SK-N-SH (cell line): ENCODE measurements at regions not wholly inside any gene's neighbourhood (a gene's known extent, or its start where the extent isn't known, plus 50 kb on each side); places are given as distances from the start of the nearest gene placed in this dataset.

ENCODE experiments used
- CTCF ChIA-PET: fragments of 300-600, 350-600 bp; formaldehyde crosslinking; extraction: SDS; loops from one replicate; lab custom pipeline; 2021; lab: Yijun Ruan, JAX
- POLR2A ChIA-PET: fragments of 350-600 bp; sonication (Branson Sonifier 250); formaldehyde crosslinking; extraction: SDS; loops from one replicate; lab custom pipeline; 2020; ENCODE audit warnings: antibody characterized with exemption, inconsistent platforms; lab: Yijun Ruan, JAX
- DNase-seq: peaks from one replicate; pipeline ENCODE4 v3.0.0; 2012
- H2AFZ ChIP-seq: fragments of 200-600 bp; sonication (generic); 2 replicates; pipeline ENCODE4 v1.8.1; 2016; ENCODE audit warnings: antibody characterized with exemption, mild to moderate bottlenecking, low read depth
- H3F3A ChIP-seq: fragments of 200-600 bp; sonication (generic); replicated peaks from 2 replicates; pipeline ENCODE3; 2016; ENCODE audit warnings: antibody characterized with exemption, mild to moderate bottlenecking; ENCODE audit not compliant: insufficient read depth
- H3K27ac ChIP-seq, 2 experiments: fragments of 200-500 bp in 1 of 2; fragments of 200-600 bp in 1 of 2; sonication (Bioruptor generic) in 1 of 2; sonication (generic), shearing (Covaris generic) in 1 of 2; 2 replicates each; pipeline versions ENCODE4 v1.5.1 to v1.6.1; 2014 to 2016; ENCODE audit warnings: low read depth in 2 of 2, inconsistent platforms in 1 of 2, low read length in 1 of 2, mild to moderate bottlenecking in 1 of 2, mixed read lengths in 1 of 2
- H3K27me3 ChIP-seq: fragments of 200-600 bp; sonication (generic), shearing (Covaris generic); 2 replicates; pipeline ENCODE4 v1.6.1; 2016; ENCODE audit warnings: mixed run types; ENCODE audit not compliant: insufficient read depth
- H3K36me3 ChIP-seq, 2 experiments: fragments of 200-500 bp in 1 of 2; fragments of 200-600 bp in 1 of 2; sonication (Bioruptor generic) in 1 of 2; sonication (generic) in 1 of 2; replicated peaks in 1 of 2; 2 replicates each; pipeline versions ENCODE3 to v1.5.1; 2014 to 2016; ENCODE audit warnings: low read length in 1 of 2, mild to moderate bottlenecking in 1 of 2; ENCODE audit not compliant: insufficient read depth in 2 of 2, control insufficient read depth in 1 of 2
- H3K4me1 ChIP-seq, 2 experiments: fragments of 200-500 bp in 1 of 2; fragments of 200-600 bp in 1 of 2; sonication (Bioruptor generic) in 1 of 2; sonication (generic), shearing (Covaris generic) in 1 of 2; 2 replicates each; pipeline versions ENCODE4 v1.5.1 to v1.6.1; 2014 to 2016; ENCODE audit warnings: low read depth in 1 of 2, low read length in 1 of 2, mixed run types in 1 of 2; ENCODE audit not compliant: insufficient read depth in 2 of 2, control insufficient read depth in 1 of 2
- H3K4me2 ChIP-seq: fragments of 200-600 bp; sonication (generic), shearing (Covaris generic); 2 replicates; pipeline ENCODE4 v1.6.1; 2017; ENCODE audit warnings: mixed run types
- H3K4me3 ChIP-seq, 2 experiments: fragments of 200-500 bp in 1 of 2; fragments of 200-600 bp in 1 of 2; sonication (Bioruptor generic) in 1 of 2; sonication (generic), shearing (Covaris generic) in 1 of 2; 2 replicates each; pipeline versions ENCODE4 v1.5.1 to v1.8.1; 2014 to 2016; ENCODE audit warnings: low read depth in 2 of 2, inconsistent platforms in 1 of 2, low read length in 1 of 2, mild to moderate bottlenecking in 1 of 2, mixed read lengths in 1 of 2, moderate library complexity in 1 of 2
- H3K79me2 ChIP-seq: fragments of 200-600 bp; sonication (generic); 2 replicates; pipeline ENCODE4 v1.8.1; 2017; ENCODE audit warnings: mild to moderate bottlenecking; ENCODE audit not compliant: insufficient read depth
- H3K9ac ChIP-seq: fragments of 200-600 bp; sonication (generic); 2 replicates; pipeline ENCODE4 v1.6.1; 2017; ENCODE audit warnings: mixed run types
- H3K9me2 ChIP-seq: fragments of 200-600 bp; sonication (generic); 2 replicates; pipeline ENCODE4 v1.6.1; 2017; ENCODE audit warnings: mixed run types
- H3K9me3 ChIP-seq: fragments of 200-600 bp; sonication (generic); 2 replicates; pipeline ENCODE4 v1.6.1; 2017; ENCODE audit warnings: mixed run types, mild to moderate bottlenecking, moderate library complexity
- H4K20me1 ChIP-seq: fragments of 200-600 bp; sonication (generic); 2 replicates; pipeline ENCODE4 v1.6.1; 2017; ENCODE audit warnings: mild to moderate bottlenecking, mixed run types; ENCODE audit not compliant: insufficient read depth
- CHD2 ChIP-seq: fragments of 150-350 bp; IDR thresholded peaks from 2 replicates; pipeline ENCODE4 v1.6.1; 2018; ENCODE audit warnings: low read length; ENCODE audit not compliant: partially characterized antibody
- ELF1 ChIP-seq: IDR thresholded peaks from 2 replicates; pipeline ENCODE4 v1.4.0; 2012
- EP300 ChIP-seq, 2 experiments: IDR thresholded peaks; 2 replicates each; pipeline versions ENCODE4 v1.4.0 to v1.6.1; 2012; ENCODE audit warnings: borderline replicate concordance in 1 of 2, low read depth in 1 of 2, low read length in 1 of 2
- FOXJ3 ChIP-seq: sonication (generic); formaldehyde crosslinking; IDR thresholded peaks from 2 replicates; pipeline ENCODE4 v1.5.1; 2020; ENCODE audit warnings: mild to moderate bottlenecking, missing genetic modification reagents
- JUND ChIP-seq: IDR thresholded peaks from 2 replicates; pipeline ENCODE4 v1.4.0; 2012
- NFIC ChIP-seq: IDR thresholded peaks from 2 replicates; pipeline ENCODE4 v1.4.0; 2012; ENCODE audit warnings: borderline replicate concordance
- POLR2AphosphoS5 ChIP-seq: IDR thresholded peaks from 2 replicates; pipeline ENCODE4 v1.6.1; 2012; ENCODE audit warnings: low read depth, low read length
- RAD21 ChIP-seq: IDR thresholded peaks from 2 replicates; pipeline ENCODE4 v1.6.1; 2012; ENCODE audit warnings: mild to moderate bottlenecking, low read length
- RFX5 ChIP-seq: IDR thresholded peaks from 2 replicates; pipeline ENCODE4 v1.6.1; 2012; ENCODE audit warnings: mild to moderate bottlenecking, improper control_type of control experiment, low read length
- SIN3A ChIP-seq: IDR thresholded peaks from 2 replicates; pipeline ENCODE4 v1.6.1; 2012; ENCODE audit warnings: low read depth, mild to moderate bottlenecking, low read length, moderate library complexity, borderline replicate concordance
- SMC3 ChIP-seq: IDR thresholded peaks from 2 replicates; pipeline ENCODE4 v1.6.1; 2012; ENCODE audit warnings: low read depth, low read length, improper control_type of control experiment
- TCF12 ChIP-seq: IDR thresholded peaks from 2 replicates; pipeline ENCODE4 v1.4.0; 2012
- TEAD4 ChIP-seq: IDR thresholded peaks from 2 replicates; pipeline ENCODE4 v1.4.0; 2012; ENCODE audit warnings: mild to moderate bottlenecking, borderline replicate concordance; ENCODE audit not compliant: insufficient read depth
- YY1 ChIP-seq: IDR thresholded peaks from 2 replicates; pipeline ENCODE4 v1.4.0; 2012; ENCODE audit warnings: low read depth, mild to moderate bottlenecking
- WGBS: methylation state at CpG from one replicate; pipeline ENCODE4 v1.1.6; 2017; ENCODE audit warnings: low lambda C conversion rate; 5-methylcytosine and 5-hydroxymethylcytosine counted together
- TF ChIP-seq, protein P1 (sequence below): fragments of 150-350 bp; IDR thresholded peaks from 2 replicates; pipeline ENCODE4 v1.6.1; 2016; ENCODE audit warnings: mild to moderate bottlenecking, low read depth, low read length
- TF ChIP-seq, protein P2 (sequence below): IDR thresholded peaks from 2 replicates; pipeline ENCODE4 v1.4.0; 2012; ENCODE audit warnings: low read depth, borderline replicate concordance
- TF ChIP-seq, protein P3 (sequence below): IDR thresholded peaks from 2 replicates; pipeline ENCODE4 v1.4.0; 2012; ENCODE audit warnings: low read depth, borderline replicate concordance
- TF ChIP-seq, protein P4 (sequence below): IDR thresholded peaks from 2 replicates; pipeline ENCODE4 v1.4.0; 2012; ENCODE audit warnings: low read depth
- TF ChIP-seq, protein P5 (sequence below): fragments of 200-600 bp; sonication (generic); IDR thresholded peaks from 2 replicates; pipeline ENCODE4 v1.6.1; 2017; ENCODE audit warnings: antibody characterized with exemption, mild to moderate bottlenecking, moderate library complexity

DNA sequence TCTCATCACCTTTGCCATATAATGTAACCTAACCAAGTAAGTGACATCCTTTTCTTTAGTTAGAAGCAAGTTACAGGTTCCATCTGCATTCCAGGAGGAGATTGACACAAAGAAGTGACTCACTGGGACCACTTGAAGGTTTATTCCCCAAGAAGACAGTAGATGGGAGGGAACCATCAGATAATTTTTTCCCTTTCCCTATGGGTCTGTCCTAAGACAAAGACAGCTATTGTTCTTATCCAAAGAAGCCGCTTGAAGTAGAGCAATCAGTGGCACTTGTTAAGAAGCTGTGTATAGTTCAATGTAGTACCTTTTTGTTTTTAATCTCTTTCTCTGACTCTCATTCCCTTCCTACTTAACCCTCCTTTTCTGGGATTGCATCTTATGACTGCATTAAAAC is 139.9 kb upstream of the B3GALT2 start:
- H3K27ac ChIP-seq = peak overlapping the region in 1 of 2 experiments; percentile 70; a peak in 1 of 4 replicates
- WGBS = 55% methylated on average over 1 of the region's 1 CpG
- no peaks in the 10 kb centered on the region for H3K79me2 ChIP-seq
- no peak for DNase-seq
- H2AFZ ChIP-seq = no peak overlapping the region
- no peaks in the 10 kb centered on the region for H4K20me1 ChIP-seq
- H3K4me2 ChIP-seq = no peak overlapping the region
- ChIA-PET CTCF (interaction anchor here (1.1 kb wide), 1 partner anchor 139 kb away, joined by 3 read pairs; no protein-coding TSS in a partner anchor), POLR2A (no interaction called here)
- TF ChIP-seq YY1 (no peak), SIN3A (no peak), RAD21 (no peak), RFX5 (no peak), NFIC (no peak), JUND (no peak), SMC3 (no peak), TEAD4 (no peak), CHD2 (no peak), TCF12 (no peak)
- TF ChIP-seq, protein P1, sequence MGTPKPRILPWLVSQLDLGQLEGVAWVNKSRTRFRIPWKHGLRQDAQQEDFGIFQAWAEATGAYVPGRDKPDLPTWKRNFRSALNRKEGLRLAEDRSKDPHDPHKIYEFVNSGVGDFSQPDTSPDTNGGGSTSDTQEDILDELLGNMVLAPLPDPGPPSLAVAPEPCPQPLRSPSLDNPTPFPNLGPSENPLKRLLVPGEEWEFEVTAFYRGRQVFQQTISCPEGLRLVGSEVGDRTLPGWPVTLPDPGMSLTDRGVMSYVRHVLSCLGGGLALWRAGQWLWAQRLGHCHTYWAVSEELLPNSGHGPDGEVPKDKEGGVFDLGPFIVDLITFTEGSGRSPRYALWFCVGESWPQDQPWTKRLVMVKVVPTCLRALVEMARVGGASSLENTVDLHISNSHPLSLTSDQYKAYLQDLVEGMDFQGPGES = no peak
- TF ChIP-seq, protein P2, sequence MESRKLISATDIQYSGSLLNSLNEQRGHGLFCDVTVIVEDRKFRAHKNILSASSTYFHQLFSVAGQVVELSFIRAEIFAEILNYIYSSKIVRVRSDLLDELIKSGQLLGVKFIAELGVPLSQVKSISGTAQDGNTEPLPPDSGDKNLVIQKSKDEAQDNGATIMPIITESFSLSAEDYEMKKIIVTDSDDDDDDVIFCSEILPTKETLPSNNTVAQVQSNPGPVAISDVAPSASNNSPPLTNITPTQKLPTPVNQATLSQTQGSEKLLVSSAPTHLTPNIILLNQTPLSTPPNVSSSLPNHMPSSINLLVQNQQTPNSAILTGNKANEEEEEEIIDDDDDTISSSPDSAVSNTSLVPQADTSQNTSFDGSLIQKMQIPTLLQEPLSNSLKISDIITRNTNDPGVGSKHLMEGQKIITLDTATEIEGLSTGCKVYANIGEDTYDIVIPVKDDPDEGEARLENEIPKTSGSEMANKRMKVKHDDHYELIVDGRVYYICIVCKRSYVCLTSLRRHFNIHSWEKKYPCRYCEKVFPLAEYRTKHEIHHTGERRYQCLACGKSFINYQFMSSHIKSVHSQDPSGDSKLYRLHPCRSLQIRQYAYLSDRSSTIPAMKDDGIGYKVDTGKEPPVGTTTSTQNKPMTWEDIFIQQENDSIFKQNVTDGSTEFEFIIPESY = no peak
- H3K4me1 ChIP-seq = peaks cover 0 to 5% of the 10 kb centered on the region in 2 experiments; a peak in 2 of 4 replicates
- H3K9ac ChIP-seq = no peak overlapping the region
- no peaks in the 10 kb centered on the region for H3K27me3 ChIP-seq
- peaks cover 10% of the 10 kb centered on the region for H3F3A ChIP-seq
- no peaks in the 10 kb centered on the region; the same call in 1 of the 2 replicates for H3K9me3 ChIP-seq
- H3K9me2 ChIP-seq = no peaks in the 10 kb centered on the region
- peaks cover 0 to 3% of the 10 kb centered on the region in 2 experiments for H3K36me3 ChIP-seq
- H3K4me3 ChIP-seq = no peak overlapping the region

DNA sequence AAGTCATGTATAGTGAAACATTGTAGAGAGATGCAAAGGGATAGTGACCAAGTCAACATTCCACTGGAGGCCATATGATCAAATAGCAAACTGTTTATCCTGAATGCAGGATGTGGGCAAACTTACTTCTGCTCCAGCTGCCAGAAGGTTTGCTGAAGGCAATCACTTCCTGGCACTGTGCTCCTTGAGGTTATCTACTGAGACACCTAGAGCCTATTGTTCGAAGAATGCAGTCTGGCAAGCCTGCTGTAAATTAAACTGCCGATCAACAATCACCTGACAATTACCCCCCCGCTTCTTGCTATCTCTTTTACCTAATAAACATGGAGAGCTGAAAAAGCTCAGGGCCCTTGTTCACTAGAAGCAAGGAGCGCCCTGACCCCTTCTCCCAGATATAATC is 139.4 kb upstream of the B3GALT2 start:
- Histone ChIP-seq H3K4me2 (no peak overlapping the region), H3F3A (peaks cover 10% of the 10 kb centered on the region), H4K20me1 (no peaks in the 10 kb centered on the region), H3K4me3 (no peak overlapping the region), H3K36me3 (peaks cover 0 to 3% of the 10 kb centered on the region in 2 experiments), H3K9me3 (no peaks in the 10 kb centered on the region), H3K9me2 (no peaks in the 10 kb centered on the region), H3K27ac (peak overlapping the region; percentile 15 to 70; a peak in 2 of 4 replicates), H3K27me3 (no peaks in the 10 kb centered on the region), H3K79me2 (no peaks in the 10 kb centered on the region), H3K4me1 (peaks cover 0 to 5% of the 10 kb centered on the region in 2 experiments; a peak in 2 of 4 replicates), H3K9ac (no peak overlapping the region), H2AFZ (peak overlapping the region; percentile 13; the same call in 1 of the 2 replicates)
- 83% methylated on average over 4 of the region's 4 CpGs for WGBS
- ChIA-PET CTCF (interaction anchor here (1.1 kb wide), 1 partner anchor 138 kb away, joined by 3 read pairs; no protein-coding TSS in a partner anchor), POLR2A (no interaction called here)
- no peak for DNase-seq
- TF ChIP-seq JUND (no peak), TEAD4 (no peak), ELF1 (no peak), EP300 (IDR thresholded peaks at IDR 0.05; ENCODE audit: borderline replicate concordance in 1 of 2, low read depth in 1 of 2, low read length in 1 of 2) (no peak), NFIC (no peak), SMC3 (no peak), POLR2AphosphoS5 (no peak), RAD21 (no peak), FOXJ3 (CRISPR knock-in tag) (no peak), CHD2 (no peak)
- TF ChIP-seq, protein P3, sequence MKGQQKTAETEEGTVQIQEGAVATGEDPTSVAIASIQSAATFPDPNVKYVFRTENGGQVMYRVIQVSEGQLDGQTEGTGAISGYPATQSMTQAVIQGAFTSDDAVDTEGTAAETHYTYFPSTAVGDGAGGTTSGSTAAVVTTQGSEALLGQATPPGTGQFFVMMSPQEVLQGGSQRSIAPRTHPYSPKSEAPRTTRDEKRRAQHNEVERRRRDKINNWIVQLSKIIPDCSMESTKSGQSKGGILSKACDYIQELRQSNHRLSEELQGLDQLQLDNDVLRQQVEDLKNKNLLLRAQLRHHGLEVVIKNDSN = no peak
- TF ChIP-seq, protein P4, sequence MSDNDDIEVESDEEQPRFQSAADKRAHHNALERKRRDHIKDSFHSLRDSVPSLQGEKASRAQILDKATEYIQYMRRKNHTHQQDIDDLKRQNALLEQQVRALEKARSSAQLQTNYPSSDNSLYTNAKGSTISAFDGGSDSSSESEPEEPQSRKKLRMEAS = no peak
- TF ChIP-seq, protein P5, sequence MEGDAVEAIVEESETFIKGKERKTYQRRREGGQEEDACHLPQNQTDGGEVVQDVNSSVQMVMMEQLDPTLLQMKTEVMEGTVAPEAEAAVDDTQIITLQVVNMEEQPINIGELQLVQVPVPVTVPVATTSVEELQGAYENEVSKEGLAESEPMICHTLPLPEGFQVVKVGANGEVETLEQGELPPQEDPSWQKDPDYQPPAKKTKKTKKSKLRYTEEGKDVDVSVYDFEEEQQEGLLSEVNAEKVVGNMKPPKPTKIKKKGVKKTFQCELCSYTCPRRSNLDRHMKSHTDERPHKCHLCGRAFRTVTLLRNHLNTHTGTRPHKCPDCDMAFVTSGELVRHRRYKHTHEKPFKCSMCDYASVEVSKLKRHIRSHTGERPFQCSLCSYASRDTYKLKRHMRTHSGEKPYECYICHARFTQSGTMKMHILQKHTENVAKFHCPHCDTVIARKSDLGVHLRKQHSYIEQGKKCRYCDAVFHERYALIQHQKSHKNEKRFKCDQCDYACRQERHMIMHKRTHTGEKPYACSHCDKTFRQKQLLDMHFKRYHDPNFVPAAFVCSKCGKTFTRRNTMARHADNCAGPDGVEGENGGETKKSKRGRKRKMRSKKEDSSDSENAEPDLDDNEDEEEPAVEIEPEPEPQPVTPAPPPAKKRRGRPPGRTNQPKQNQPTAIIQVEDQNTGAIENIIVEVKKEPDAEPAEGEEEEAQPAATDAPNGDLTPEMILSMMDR = no peak
- TF ChIP-seq, protein P2 = no peak
